HFFc6 (cell line): ENCODE measurements at regions not wholly inside any gene's neighbourhood (a gene's known extent, or its start where the extent isn't known, plus 50 kb on each side); places are given as distances from the start of the nearest gene placed in this dataset.

Experiments used
- DNase-seq: peaks from one replicate; pipeline ENCODE4 v3.0.0-alpha.2; 2018
- H3K27ac Mint-ChIP-seq: 2 replicates; pipeline ENCODE4 v1.8.0; 2020; ENCODE audit warnings: mild to moderate bottlenecking, mixed read lengths
- H3K27me3 Mint-ChIP-seq: 2 replicates; pipeline ENCODE4 v1.8.0; 2021; ENCODE audit warnings: mild to moderate bottlenecking, moderate library complexity, mixed read lengths; ENCODE audit not compliant: insufficient read depth
- H3K36me3 Mint-ChIP-seq: 2 replicates; pipeline ENCODE4 v1.8.0; 2021; ENCODE audit warnings: low read depth, mixed read lengths
- H3K4me1 Mint-ChIP-seq: 2 replicates; pipeline ENCODE4 v1.8.0; 2020; ENCODE audit warnings: low read depth, mixed read lengths
- H3K4me3 Mint-ChIP-seq: 2 replicates; pipeline ENCODE4 v1.8.0; 2020; ENCODE audit warnings: mild to moderate bottlenecking, moderate library complexity, mixed read lengths
- H3K9me3 Mint-ChIP-seq: 2 replicates; pipeline ENCODE4 v1.8.0; 2020; ENCODE audit warnings: mild to moderate bottlenecking, mixed read lengths
- CTCF ChIP-seq: fragments of 200-600 bp; sonication (generic); IDR thresholded peaks from 2 replicates; pipeline ENCODE4 v1.5.0; 2021; ENCODE audit warnings: antibody characterized with exemption, mild to moderate bottlenecking

- H3K36me3 Mint-ChIP-seq, result no peaks in the 10 kb centered on the region
- H3K9me3 Mint-ChIP-seq, result no peaks in the 10 kb centered on the region
- TF ChIP-seq CTCF, result no peak
Observed at GRCh38 chr20:41669708-41670263, 51.6 kb upstream of the CHD6 start.

GRCh38 chr20:41668057-41668749 is 50.0 kb upstream of the CHD6 start:
- Mint-ChIP-seq H3K9me3 (no peaks in the 10 kb centered on the region), H3K27ac (no peak overlapping the region), H3K4me3 (no peak overlapping the region), H3K4me1 (peaks cover 7% of the 10 kb centered on the region), H3K27me3 (peaks cover 12% of the 10 kb centered on the region), H3K36me3 (no peaks in the 10 kb centered on the region)
- no peak for TF ChIP-seq CTCF
- no peak for DNase-seq

More at GRCh38 chr20:41669708-41670263, 51.6 kb upstream of the CHD6 start:
- H3K27me3 Mint-ChIP-seq, result peaks cover 23% of the 10 kb centered on the region
- H3K4me3 Mint-ChIP-seq, result no peak overlapping the region
- peaks cover 7% of the 10 kb centered on the region for H3K4me1 Mint-ChIP-seq
- DNase-seq, result no peak
- H3K27ac Mint-ChIP-seq, result no peak overlapping the region
